ENCODE measurements at regions not wholly inside any gene's neighbourhood (a gene's known extent, or its start where the extent isn't known, plus 50 kb on each side); places are given as distances from the start of the nearest gene placed in this dataset.

GRCh38 chr18:8458546-8459215 lies 150.6 kb upstream of the RAB12 start:
- DNase-seq (ENCODE audit: low read depth) = no peak

- DNase-seq (ENCODE audit: low read depth) = no peak
Measured at GRCh38 chr18:8460748-8461147, 148.5 kb upstream of the RAB12 start.

DNA sequence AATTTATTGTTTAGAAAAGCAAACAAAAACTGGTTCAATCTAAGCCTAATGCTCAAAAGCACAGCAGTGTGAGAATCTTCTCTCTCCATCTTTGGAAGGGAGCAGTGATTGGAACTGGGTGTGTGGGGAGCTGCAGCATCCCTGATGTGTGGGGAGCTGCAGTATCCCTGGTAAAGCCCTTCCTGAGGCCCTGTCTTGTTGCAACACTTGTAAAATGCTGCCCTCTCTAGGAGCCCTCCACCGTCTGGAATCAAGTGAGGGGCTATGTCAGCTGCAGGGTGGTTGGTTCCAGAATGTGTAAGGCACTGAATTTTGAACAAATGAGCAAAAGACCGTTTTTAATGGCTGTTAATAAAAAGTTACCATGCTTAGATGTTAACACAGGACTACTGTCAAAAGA lies 147.7 kb upstream of the RAB12 start:
- no peak for DNase-seq (ENCODE audit: low read depth)

GRCh38 chr18:8462651-8463185 lies 146.5 kb upstream of the RAB12 start:
- no peak for DNase-seq (ENCODE audit: low read depth)

GRCh38 chr18:8463791-8464190 lies 145.4 kb upstream of the RAB12 start:
- no peak for DNase-seq (ENCODE audit: low read depth)

DNA sequence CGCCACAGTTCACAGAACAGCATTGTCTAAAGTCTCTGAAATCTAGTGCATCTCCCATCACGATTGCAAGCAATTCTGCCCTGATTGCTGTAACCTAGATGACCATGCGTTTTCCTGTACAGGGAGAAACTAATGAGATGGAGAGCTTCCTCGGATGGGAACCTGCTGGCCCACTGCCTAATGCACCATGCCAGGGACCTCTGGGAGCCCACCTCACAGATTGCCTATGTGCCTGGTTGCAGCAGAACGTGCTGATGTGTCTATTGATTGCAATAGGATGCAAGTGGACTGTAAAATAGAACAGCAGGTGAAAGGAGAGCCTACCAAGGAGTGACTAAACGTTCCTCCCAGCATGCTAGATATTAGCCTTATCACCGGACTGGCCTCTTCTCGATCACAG lies 141.0 kb upstream of the RAB12 start:
- DNase-seq (ENCODE audit: low read depth) = no peak

DNA sequence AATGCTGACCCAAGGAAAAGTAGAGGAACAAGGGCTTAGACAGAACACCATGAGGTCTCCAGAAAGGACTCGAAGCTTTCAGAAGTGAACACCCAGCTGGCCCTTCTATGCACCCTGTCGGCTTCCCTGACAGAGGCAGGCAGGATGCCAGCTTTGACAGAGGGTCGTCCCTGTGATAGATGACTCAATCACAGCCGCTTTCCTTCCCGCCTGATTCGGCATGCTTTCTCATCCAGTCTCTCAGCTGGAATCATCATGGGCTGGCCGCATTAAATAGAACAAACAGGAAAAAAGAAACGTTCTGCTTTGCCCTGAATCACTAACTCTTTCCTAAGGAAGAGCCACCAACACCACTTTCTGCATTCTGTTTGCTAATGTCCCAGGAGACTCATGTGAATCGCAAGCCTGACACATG lies 140.3 kb upstream of the RAB12 start:
- no peak for DNase-seq (ENCODE audit: low read depth)

GRCh38 chr18:8469544-8470130 lies 139.6 kb upstream of the RAB12 start:
- DNase-seq (ENCODE audit: low read depth) = no peak

GRCh38 chr18:8471372-8471771 lies 137.9 kb upstream of the RAB12 start:
- DNase-seq (ENCODE audit: low read depth) = no peak

DNA sequence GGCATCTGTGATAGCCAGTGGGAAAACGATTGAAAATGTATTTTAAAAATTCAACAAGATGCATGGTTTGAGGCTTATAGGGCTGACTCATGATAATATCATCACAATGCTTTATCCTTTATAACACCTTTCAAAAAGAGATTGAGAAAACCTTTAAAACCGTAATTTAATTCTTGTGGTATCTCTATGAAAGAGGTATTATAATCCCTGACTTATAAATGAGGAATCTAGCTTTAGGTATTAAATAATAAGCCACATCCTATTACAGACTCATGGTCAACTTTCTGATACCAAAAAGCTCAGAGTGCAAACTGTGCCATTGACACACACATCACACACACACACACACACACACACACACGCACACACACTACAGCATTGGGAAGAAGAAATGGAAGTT lies 134.6 kb upstream of the RAB12 start:
- no peak for DNase-seq (ENCODE audit: low read depth)

- no peak for DNase-seq (ENCODE audit: low read depth)
Measured at GRCh38 chr18:8477615-8478014, 131.6 kb upstream of the RAB12 start.

DNA sequence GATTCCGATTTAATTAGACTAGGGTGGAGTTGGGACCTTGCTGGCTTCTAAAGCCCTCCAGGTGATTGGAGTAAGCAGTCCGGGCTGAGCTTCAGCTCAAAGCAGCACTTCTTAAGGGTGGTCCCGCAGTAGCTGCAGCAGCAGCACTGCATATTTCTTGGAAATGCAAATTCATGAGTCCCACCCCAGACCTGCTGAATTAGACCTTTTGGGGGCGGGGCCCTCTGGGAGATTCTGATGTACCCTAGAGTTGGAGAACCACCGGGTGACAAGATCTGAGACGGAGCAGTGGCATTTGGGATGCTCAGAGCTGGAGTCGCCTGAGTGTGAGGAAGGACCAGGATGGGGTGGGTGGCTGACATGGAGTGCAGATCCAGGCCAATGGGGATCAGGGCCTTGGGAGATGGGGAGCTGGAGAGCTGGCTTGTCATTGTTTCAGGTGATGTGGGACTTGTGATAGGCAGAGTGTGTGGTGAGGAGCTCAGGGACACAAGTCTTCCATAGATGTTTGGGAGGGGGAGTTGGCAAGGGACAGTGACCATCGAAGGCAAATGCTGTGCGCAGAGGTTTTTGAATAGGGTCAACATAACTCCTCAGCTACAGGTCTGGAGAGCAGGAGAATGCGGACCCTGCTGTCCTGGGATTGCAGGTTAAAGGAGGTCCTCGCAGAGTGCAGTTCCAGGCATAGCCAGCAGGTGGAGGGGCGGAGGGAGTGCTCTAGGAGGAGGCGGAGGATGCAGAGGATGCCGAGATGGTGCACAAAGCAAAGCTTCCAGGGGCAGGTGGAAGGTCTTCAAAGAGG lies 130.9 kb upstream of the RAB12 start:
- DNase-seq (ENCODE audit: low read depth) = no peak

DNA sequence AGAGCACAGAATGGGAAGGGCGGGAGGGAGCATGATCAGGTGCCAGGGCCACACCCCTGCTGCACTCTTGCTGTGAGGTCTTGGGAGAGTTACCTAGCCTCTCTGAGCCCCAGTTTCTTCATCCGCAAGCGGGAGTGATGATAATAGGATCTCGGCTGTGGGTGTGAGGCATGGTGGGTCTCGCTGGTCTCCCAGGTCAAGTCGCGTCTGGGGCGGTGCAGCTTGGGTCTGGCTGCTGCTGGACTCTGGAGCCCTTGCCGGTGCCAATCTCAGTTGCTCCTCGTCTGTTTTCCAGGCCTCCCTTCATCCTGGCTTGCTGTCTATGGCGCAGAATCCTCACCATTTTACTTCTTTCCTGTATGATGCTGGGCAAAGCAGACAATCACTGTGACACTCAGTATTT lies 130.3 kb upstream of the RAB12 start:
- no peak for DNase-seq (ENCODE audit: low read depth)

GRCh38 chr18:8479789-8480188 lies 129.4 kb upstream of the RAB12 start:
- DNase-seq (ENCODE audit: low read depth) = no peak

GRCh38 chr18:8480506-8481328 lies 128.5 kb upstream of the RAB12 start:
- DNase-seq (ENCODE audit: low read depth) = peak; percentile 34

- no peak for DNase-seq (ENCODE audit: low read depth)
Measured at GRCh38 chr18:8484951-8485350, 124.3 kb upstream of the RAB12 start.

- no peak for DNase-seq (ENCODE audit: low read depth)
Measured at GRCh38 chr18:8489761-8490160, 119.5 kb upstream of the RAB12 start.

DNA sequence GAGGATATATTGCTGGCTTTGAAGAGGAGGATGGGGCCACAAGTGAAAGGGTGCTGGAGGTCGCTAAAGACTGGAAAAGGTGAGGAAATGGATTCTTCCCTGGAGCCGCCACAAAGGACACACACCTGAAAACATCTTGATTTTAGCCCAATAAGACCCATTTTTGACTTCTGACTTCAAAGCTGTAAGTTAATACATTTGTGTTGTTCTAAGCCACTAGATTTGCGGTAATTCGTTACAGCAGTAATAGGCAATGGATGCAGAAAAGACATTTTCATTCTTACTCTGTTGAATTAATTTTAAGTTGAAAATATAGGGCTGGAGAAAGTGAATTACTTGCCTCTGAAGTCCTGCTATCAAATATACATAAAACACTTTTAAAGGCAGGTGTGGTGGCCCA lies 117.7 kb upstream of the RAB12 start:
- no peak for DNase-seq (ENCODE audit: low read depth)

- no peak for DNase-seq (ENCODE audit: low read depth)
Measured at GRCh38 chr18:8493141-8493540, 116.1 kb upstream of the RAB12 start.

- no peak for DNase-seq (ENCODE audit: low read depth)
Measured at GRCh38 chr18:8496186-8496585, 113.1 kb upstream of the RAB12 start.

GRCh38 chr18:8498905-8499304 lies 110.3 kb upstream of the RAB12 start:
- no peak for DNase-seq (ENCODE audit: low read depth)

Data from non-pigmented ciliary epithelial cell (primary cell).